ENCODE measurements at regions not wholly inside any gene's neighbourhood (a gene's known extent, or its start where the extent isn't known, plus 50 kb on each side); places are given as distances from the start of the nearest gene placed in this dataset.

DNA sequence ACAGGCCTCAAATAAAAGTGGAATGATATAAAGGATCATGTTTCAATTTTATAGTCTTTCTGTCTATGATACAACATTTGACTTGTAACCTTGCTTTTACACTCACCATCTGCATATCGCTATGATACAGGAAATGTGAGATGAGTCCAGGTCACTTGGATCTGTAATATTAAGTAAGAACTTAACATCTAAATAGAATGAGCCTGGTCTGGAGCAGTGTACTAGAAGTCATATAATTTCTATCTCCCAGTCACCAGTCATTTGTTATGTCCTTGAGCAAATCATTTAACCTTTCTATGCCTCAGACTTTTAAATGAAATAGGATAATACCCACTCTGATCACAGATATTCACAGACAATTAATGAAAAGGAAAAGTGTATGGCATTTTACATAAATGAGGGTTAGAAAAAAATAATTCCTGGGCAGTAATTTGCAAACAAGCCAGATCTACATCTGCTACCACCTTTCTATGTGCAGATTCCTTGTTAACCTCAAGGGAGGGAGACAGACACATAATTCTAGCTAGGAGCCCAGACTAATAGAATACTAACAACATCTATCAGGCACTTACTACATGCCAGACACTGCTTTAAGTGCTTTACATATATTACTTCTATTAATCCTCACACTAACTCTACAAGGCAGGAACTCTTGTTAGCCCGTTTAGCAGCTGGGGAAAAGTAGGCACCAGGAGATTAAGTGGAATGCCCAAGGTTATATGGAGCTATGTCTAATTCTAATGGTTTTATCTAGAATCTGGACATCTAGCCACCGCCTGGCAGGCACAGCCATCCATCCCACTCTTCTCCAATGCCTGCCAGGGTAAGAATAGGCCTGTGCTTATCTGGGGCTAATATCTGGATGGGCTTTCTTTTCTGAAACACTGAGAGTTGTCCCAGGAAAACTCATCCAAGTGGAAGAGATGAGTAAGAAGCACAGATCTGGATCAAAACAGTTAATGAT is 313.6 kb upstream of the CDH20 start:
- no TSS peak for BruUV-seq (replicated peaks)
- DNase-seq (ENCODE audit: low read depth, low spot score), result no peak
- Histone ChIP-seq H3K27ac (ENCODE audit: low read length) (no peak overlapping the region), H3K4me1 (ENCODE audit: control insufficient read depth, insufficient read depth, low read length) (no peaks in the 10 kb centered on the region), H3K9me3 (ENCODE audit: control insufficient read depth, insufficient read depth, low read depth, low read length) (peaks cover 4% of the 10 kb centered on the region; the same call in 1 of the 2 replicates), H3K27me3 (ENCODE audit: control insufficient read depth, insufficient read depth, low read length) (no peaks in the 10 kb centered on the region), H3K4me3 (ENCODE audit: low read depth in 2 of 2, low read length in 2 of 2) (no peak overlapping the region), H3K36me3 (ENCODE audit: control insufficient read depth, insufficient read depth, low read length) (no peaks in the 10 kb centered on the region)
- intact Hi-C loops (cut with micrococcal nuclease; ENCODE audit: unreplicated experiment) (no loop called here), in situ Hi-C loops (cut with HindIII; ENCODE audit: low pct_unique_long_range_greater_than_20kb, low sequenced_read_pairs) (no loop called here)
- ATAC-seq, result no peak
- CTCF ChIA-PET, result no interaction called here
- TF ChIP-seq, protein P1, sequence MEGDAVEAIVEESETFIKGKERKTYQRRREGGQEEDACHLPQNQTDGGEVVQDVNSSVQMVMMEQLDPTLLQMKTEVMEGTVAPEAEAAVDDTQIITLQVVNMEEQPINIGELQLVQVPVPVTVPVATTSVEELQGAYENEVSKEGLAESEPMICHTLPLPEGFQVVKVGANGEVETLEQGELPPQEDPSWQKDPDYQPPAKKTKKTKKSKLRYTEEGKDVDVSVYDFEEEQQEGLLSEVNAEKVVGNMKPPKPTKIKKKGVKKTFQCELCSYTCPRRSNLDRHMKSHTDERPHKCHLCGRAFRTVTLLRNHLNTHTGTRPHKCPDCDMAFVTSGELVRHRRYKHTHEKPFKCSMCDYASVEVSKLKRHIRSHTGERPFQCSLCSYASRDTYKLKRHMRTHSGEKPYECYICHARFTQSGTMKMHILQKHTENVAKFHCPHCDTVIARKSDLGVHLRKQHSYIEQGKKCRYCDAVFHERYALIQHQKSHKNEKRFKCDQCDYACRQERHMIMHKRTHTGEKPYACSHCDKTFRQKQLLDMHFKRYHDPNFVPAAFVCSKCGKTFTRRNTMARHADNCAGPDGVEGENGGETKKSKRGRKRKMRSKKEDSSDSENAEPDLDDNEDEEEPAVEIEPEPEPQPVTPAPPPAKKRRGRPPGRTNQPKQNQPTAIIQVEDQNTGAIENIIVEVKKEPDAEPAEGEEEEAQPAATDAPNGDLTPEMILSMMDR (IDR thresholded peaks at IDR 0.05), result no peak
- no peak for TF ChIP-seq TCF7L2 (IDR thresholded peaks at IDR 0.05; ENCODE audit: low read depth, low read length)
- POLR2A ChIA-PET, result no interaction called here

DNA sequence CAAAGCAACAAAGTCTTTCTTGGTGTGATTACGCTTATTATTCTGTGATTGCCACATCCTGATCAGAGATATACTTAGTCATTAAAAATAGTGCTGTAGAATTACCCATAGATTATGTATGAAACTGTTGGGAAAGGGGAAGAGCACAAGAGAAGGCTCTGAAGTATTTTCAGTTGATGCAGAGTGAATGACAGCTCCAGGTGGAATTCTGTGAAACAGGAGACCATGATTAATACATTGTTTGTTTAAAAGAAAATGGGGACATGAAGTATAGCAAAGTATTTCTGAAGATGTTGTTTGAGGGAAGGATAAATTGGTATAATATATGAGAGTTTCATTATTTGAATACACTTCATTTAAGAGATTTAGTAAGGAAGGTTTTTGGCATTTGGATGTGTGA is 307.6 kb upstream of the CDH20 start:
- TF ChIP-seq TCF7L2 (IDR thresholded peaks at IDR 0.05; ENCODE audit: low read depth, low read length) (no peak), POLR2AphosphoS5 (IDR thresholded peaks at IDR 0.05; ENCODE audit: low read depth, low read length) (no peak), SIN3A (IDR thresholded peaks at IDR 0.05; ENCODE audit: borderline replicate concordance, insufficient read depth, low read depth, low read length) (no peak)
- TF ChIP-seq, protein P2, sequence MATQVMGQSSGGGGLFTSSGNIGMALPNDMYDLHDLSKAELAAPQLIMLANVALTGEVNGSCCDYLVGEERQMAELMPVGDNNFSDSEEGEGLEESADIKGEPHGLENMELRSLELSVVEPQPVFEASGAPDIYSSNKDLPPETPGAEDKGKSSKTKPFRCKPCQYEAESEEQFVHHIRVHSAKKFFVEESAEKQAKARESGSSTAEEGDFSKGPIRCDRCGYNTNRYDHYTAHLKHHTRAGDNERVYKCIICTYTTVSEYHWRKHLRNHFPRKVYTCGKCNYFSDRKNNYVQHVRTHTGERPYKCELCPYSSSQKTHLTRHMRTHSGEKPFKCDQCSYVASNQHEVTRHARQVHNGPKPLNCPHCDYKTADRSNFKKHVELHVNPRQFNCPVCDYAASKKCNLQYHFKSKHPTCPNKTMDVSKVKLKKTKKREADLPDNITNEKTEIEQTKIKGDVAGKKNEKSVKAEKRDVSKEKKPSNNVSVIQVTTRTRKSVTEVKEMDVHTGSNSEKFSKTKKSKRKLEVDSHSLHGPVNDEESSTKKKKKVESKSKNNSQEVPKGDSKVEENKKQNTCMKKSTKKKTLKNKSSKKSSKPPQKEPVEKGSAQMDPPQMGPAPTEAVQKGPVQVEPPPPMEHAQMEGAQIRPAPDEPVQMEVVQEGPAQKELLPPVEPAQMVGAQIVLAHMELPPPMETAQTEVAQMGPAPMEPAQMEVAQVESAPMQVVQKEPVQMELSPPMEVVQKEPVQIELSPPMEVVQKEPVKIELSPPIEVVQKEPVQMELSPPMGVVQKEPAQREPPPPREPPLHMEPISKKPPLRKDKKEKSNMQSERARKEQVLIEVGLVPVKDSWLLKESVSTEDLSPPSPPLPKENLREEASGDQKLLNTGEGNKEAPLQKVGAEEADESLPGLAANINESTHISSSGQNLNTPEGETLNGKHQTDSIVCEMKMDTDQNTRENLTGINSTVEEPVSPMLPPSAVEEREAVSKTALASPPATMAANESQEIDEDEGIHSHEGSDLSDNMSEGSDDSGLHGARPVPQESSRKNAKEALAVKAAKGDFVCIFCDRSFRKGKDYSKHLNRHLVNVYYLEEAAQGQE (IDR thresholded peaks at IDR 0.05; ENCODE audit: insufficient read depth in 1 of 2, low read depth in 2 of 2, low read length in 1 of 2), result no peak
- TF ChIP-seq, protein P1 (IDR thresholded peaks at IDR 0.05), result no peak
- H3K36me3 ChIP-seq (ENCODE audit: control insufficient read depth, insufficient read depth, low read length), result no peaks in the 10 kb centered on the region
- H3K27me3 ChIP-seq (ENCODE audit: control insufficient read depth, insufficient read depth, low read length), result no peaks in the 10 kb centered on the region
- H3K27ac ChIP-seq (ENCODE audit: low read length), result no peak overlapping the region
- ATAC-seq (no peak), DNase-seq (ENCODE audit: low read depth, low spot score) (no peak)
- no TSS peak for BruUV-seq (replicated peaks)
- intact Hi-C loops (cut with micrococcal nuclease; ENCODE audit: unreplicated experiment) (no loop called here), in situ Hi-C loops (cut with HindIII; ENCODE audit: low pct_unique_long_range_greater_than_20kb, low sequenced_read_pairs) (no loop called here)
- POLR2A ChIA-PET, result no interaction called here
- no peaks in the 10 kb centered on the region for H3K4me1 ChIP-seq (ENCODE audit: control insufficient read depth, insufficient read depth, low read length)
- H3K9me3 ChIP-seq (ENCODE audit: control insufficient read depth, insufficient read depth, low read depth, low read length), result peaks cover 4% of the 10 kb centered on the region; the same call in 1 of the 2 replicates
- CTCF ChIA-PET, result no interaction called here
- H3K4me3 ChIP-seq (ENCODE audit: low read depth in 2 of 2, low read length in 2 of 2), result no peak overlapping the region
